RWPE2 (cell line): ENCODE measurements at regions not wholly inside any gene's neighbourhood (a gene's known extent, or its start where the extent isn't known, plus 50 kb on each side); places are given as distances from the start of the nearest gene placed in this dataset.

Experiments used
- ATAC-seq: fragments of 200-7000 bp; cut with Tn5 transposase; 3 replicates; pipeline ENCODE4 v1.9.1; 2021; ENCODE audit warnings: low read depth
- DNase-seq: peaks from one replicate; pipeline ENCODE4 v3.0.0-alpha.2; 2020; ENCODE audit warnings: low spot score
- H3K27ac ChIP-seq: fragments of 450-650 bp; 2 replicates; pipeline ENCODE4 v1.5.1; 2017; ENCODE audit warnings: mild to moderate bottlenecking; ENCODE audit not compliant: poor library complexity, severe bottlenecking
- H3K27me3 ChIP-seq: fragments of 250-450 bp; sonication (Bioruptor Pico); 2 replicates; pipeline ENCODE4 v1.5.1; 2021; ENCODE audit warnings: mild to moderate bottlenecking, moderate library complexity; ENCODE audit not compliant: insufficient read depth, poor library complexity, severe bottlenecking
- H3K36me3 ChIP-seq: fragments of 250-450 bp; sonication (Bioruptor Pico); 2 replicates; pipeline ENCODE4 v1.5.1; 2020; ENCODE audit warnings: low read depth, mild to moderate bottlenecking, moderate library complexity
- H3K4me1 ChIP-seq: fragments of 250-450 bp; sonication (Bioruptor Pico); 2 replicates; pipeline ENCODE4 v1.5.1; 2021; ENCODE audit warnings: mild to moderate bottlenecking, moderate library complexity; ENCODE audit not compliant: insufficient read depth, poor library complexity, severe bottlenecking
- H3K4me3 ChIP-seq: fragments of 250-450 bp; sonication (Bioruptor Pico); 2 replicates; pipeline ENCODE4 v1.5.1; 2021; ENCODE audit warnings: mild to moderate bottlenecking, moderate library complexity; ENCODE audit not compliant: severe bottlenecking
- H3K9me3 ChIP-seq: fragments of 250-450 bp; sonication (Bioruptor Pico); 2 replicates; pipeline ENCODE4 v1.5.1; 2021; ENCODE audit warnings: mild to moderate bottlenecking, moderate library complexity; ENCODE audit not compliant: severe bottlenecking
- CTCF ChIP-seq: fragments of 450-650 bp; IDR thresholded peaks from one replicate; pipeline ENCODE4 v1.5.1; 2017; ENCODE audit warnings: mild to moderate bottlenecking, moderate library complexity; ENCODE audit not compliant: poor library complexity, severe bottlenecking

GRCh38 chr1:219120624-219121544 is 52.8 kb upstream of the LYPLAL1 start:
- no peak for TF ChIP-seq CTCF
- ATAC-seq (no peak), DNase-seq (no peak)
- H3K27ac ChIP-seq = no peak overlapping the region
- no peaks in the 10 kb centered on the region for H3K4me1 ChIP-seq
- no peaks in the 10 kb centered on the region for H3K36me3 ChIP-seq
- H3K9me3 ChIP-seq = no peaks in the 10 kb centered on the region
- no peaks in the 10 kb centered on the region for H3K27me3 ChIP-seq
- no peak overlapping the region for H3K4me3 ChIP-seq

GRCh38 chr1:219121679-219122078 is 52.0 kb upstream of the LYPLAL1 start:
- no peaks in the 10 kb centered on the region for H3K9me3 ChIP-seq
- no peaks in the 10 kb centered on the region for H3K27me3 ChIP-seq
- no peaks in the 10 kb centered on the region for H3K4me1 ChIP-seq
- no peak overlapping the region for H3K27ac ChIP-seq
- no peak for DNase-seq
- TF ChIP-seq CTCF = no peak
- no peak overlapping the region for H3K4me3 ChIP-seq
- ATAC-seq = no peak
- no peaks in the 10 kb centered on the region for H3K36me3 ChIP-seq

- ATAC-seq (no peak), DNase-seq (no peak)
- Histone ChIP-seq H3K27me3 (no peaks in the 10 kb centered on the region), H3K27ac (no peak overlapping the region), H3K9me3 (no peaks in the 10 kb centered on the region), H3K4me1 (no peaks in the 10 kb centered on the region), H3K4me3 (no peak overlapping the region), H3K36me3 (no peaks in the 10 kb centered on the region)
- no peak for TF ChIP-seq CTCF
These were observed 50.6 kb upstream of the LYPLAL1 start for GRCh38 chr1:219123036-219123435.
